DOHH2 (cell line): ENCODE measurements at regions not wholly inside any gene's neighbourhood (a gene's known extent, or its start where the extent isn't known, plus 50 kb on each side); places are given as distances from the start of the nearest gene placed in this dataset.
"Not testable (repeated sequence)": the region's sequence is repeated elsewhere in the genome, so short reads cannot be mapped to it uniquely, and the experiment has no call there.

Experiments used
- H3F3A ChIP-seq: fragments of 200-600 bp; sonication (generic), shearing (Covaris generic); 2 replicates; pipeline ENCODE4 v1.6.0; 2016; ENCODE audit warnings: antibody characterized with exemption, mild to moderate bottlenecking; ENCODE audit not compliant: control insufficient read depth, insufficient read depth
- H3K27ac ChIP-seq: fragments of 200-600 bp; sonication (generic); 2 replicates; pipeline ENCODE4 v1.5.1; 2014; ENCODE audit warnings: low read depth, mild to moderate bottlenecking, low read length, moderate library complexity
- H3K27me3 ChIP-seq: fragments of 200-600 bp; sonication (generic); 2 replicates; pipeline ENCODE4 v1.6.1; 2014; ENCODE audit warnings: mild to moderate bottlenecking, low read length, mixed read lengths; ENCODE audit not compliant: control insufficient read depth
- H3K36me3 ChIP-seq: fragments of 200-600 bp; sonication (generic); 2 replicates; pipeline ENCODE4 v1.6.1; 2014; ENCODE audit warnings: mild to moderate bottlenecking, low read length, moderate library complexity, mixed read lengths; ENCODE audit not compliant: control insufficient read depth
- H3K4me1 ChIP-seq: fragments of 200-600 bp; sonication (generic); 2 replicates; pipeline ENCODE4 v1.6.1; 2014; ENCODE audit warnings: mild to moderate bottlenecking, low read length, mixed read lengths; ENCODE audit not compliant: control insufficient read depth
- H3K4me2 ChIP-seq: fragments of 200-600 bp; sonication (generic); 2 replicates; pipeline ENCODE4 v1.6.0; 2014; ENCODE audit warnings: mild to moderate bottlenecking, low read length, moderate library complexity
- H3K4me3 ChIP-seq: fragments of 200-600 bp; sonication (generic); 2 replicates; pipeline ENCODE4 v1.5.1; 2014; ENCODE audit warnings: mild to moderate bottlenecking, low read length, mixed read lengths
- H3K79me2 ChIP-seq: fragments of 200-600 bp; sonication (generic); 2 replicates; pipeline ENCODE4 v1.6.1; 2014; ENCODE audit warnings: mild to moderate bottlenecking, low read length, mixed read lengths; ENCODE audit not compliant: control insufficient read depth
- H3K9me2 ChIP-seq: fragments of 200-600 bp; sonication (generic); replicated peaks from 2 replicates; pipeline ENCODE4 v1.6.1; 2014; ENCODE audit warnings: mild to moderate bottlenecking, low read length, mixed read lengths; ENCODE audit not compliant: control insufficient read depth
- H3K9me3 ChIP-seq: fragments of 200-600 bp; sonication (generic); 2 replicates; pipeline ENCODE4 v1.6.1; 2014; ENCODE audit warnings: antibody characterized with exemption, low read length, mixed read lengths; ENCODE audit not compliant: control insufficient read depth, insufficient read depth
- H4K20me1 ChIP-seq: fragments of 200-600 bp; sonication (generic); 2 replicates; pipeline ENCODE4 v1.6.0; 2014; ENCODE audit warnings: low read depth, mild to moderate bottlenecking, antibody characterized with exemption, low read length, moderate library complexity; ENCODE audit not compliant: control insufficient read depth, insufficient read depth
- EZH2phosphoT487 ChIP-seq: fragments of 200-600 bp; sonication (generic); IDR thresholded peaks from 2 replicates; pipeline ENCODE4 v1.6.1; 2017; ENCODE audit warnings: borderline replicate concordance, mild to moderate bottlenecking, antibody characterized with exemption, low read length, moderate library complexity, mixed read lengths
- TF ChIP-seq, protein P1 (sequence below): fragments of 200-600 bp; sonication (generic); IDR thresholded peaks from one replicate; pipeline ENCODE4 v1.5.1; 2014; ENCODE audit warnings: antibody characterized with exemption, mild to moderate bottlenecking, low read depth, low read length; ENCODE audit not compliant: poor library complexity, severe bottlenecking

DNA sequence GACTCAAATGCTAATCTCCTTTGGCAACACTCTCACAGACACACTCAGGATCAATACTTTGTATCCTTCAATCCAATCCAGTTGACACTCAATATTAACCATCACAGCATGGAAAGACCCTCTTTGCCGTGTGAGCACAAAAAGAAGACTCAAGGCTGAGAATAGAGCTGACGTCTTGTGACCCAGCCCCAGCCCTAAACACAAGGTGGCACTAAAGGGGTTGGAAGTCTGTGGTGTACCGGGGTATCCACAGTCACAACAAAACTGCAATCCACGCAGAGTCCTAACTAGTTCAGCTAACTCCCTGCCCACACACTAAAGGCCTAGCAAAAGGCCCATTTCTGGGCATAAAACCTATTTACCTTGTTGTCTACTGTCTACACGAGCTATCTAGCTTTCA lies 200.1 kb downstream of the ACTR3B start:
- Histone ChIP-seq H3K27ac (no peak overlapping the region), H3K36me3 (no peaks in the 10 kb centered on the region), H3K27me3 (no peaks in the 10 kb centered on the region), H3F3A (no peaks in the 10 kb centered on the region), H3K9me2 (no peaks in the 10 kb centered on the region), H3K79me2 (no peaks in the 10 kb centered on the region), H3K4me1 (no peaks in the 10 kb centered on the region), H3K4me2 (no peak overlapping the region), H4K20me1 (no peaks in the 10 kb centered on the region), H3K4me3 (no peak overlapping the region), H3K9me3 (no peaks in the 10 kb centered on the region)
- no peak for TF ChIP-seq EZH2phosphoT487
- TF ChIP-seq, protein P1, sequence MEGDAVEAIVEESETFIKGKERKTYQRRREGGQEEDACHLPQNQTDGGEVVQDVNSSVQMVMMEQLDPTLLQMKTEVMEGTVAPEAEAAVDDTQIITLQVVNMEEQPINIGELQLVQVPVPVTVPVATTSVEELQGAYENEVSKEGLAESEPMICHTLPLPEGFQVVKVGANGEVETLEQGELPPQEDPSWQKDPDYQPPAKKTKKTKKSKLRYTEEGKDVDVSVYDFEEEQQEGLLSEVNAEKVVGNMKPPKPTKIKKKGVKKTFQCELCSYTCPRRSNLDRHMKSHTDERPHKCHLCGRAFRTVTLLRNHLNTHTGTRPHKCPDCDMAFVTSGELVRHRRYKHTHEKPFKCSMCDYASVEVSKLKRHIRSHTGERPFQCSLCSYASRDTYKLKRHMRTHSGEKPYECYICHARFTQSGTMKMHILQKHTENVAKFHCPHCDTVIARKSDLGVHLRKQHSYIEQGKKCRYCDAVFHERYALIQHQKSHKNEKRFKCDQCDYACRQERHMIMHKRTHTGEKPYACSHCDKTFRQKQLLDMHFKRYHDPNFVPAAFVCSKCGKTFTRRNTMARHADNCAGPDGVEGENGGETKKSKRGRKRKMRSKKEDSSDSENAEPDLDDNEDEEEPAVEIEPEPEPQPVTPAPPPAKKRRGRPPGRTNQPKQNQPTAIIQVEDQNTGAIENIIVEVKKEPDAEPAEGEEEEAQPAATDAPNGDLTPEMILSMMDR, result no peak

DNA sequence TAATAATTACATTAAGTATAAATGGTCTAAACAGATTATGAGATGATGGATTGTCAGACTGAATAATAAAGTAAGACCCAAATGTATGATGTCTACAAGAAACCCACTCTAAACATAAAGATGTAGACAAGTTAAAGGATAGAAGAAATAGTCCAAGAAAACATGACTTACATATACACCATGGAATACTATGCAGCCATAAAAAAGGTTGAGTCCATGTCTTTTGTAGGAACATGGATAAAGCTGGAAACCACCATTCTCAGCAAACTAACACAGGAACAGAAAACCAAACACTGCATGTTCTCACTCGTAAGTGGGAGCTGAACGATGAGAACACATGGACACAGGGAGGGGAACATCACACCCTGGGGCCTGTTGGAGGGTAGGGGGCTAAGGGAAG lies 202.2 kb downstream of the ACTR3B start:
- H3F3A ChIP-seq, H3K9me3 ChIP-seq, H4K20me1 ChIP-seq, H3K27ac ChIP-seq, H3K79me2 ChIP-seq, H3K4me2 ChIP-seq, H3K4me1 ChIP-seq, H3K27me3 ChIP-seq, H3K36me3 ChIP-seq, H3K4me3 ChIP-seq, H3K9me2 ChIP-seq: not testable (repeated sequence)

DNA sequence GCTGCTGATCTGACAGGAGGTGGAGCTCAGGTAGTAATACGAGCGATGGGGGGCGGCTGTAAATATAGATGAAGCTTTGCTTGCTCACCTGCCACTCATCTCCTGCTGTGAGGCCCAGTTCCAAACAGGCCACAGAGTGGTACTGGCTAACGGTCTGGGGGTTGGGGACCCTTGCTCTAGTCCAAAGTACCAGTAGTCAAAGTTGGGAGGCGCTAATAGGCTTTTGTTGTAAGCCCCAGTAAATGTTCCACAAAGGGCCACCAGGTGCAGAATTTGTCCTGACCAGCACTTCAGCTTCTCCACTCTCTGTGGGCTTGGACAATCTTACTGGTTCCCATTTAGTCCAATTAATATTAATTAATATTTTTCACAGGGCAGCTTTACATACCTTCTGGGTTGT lies 206.6 kb downstream of the ACTR3B start:
- no peak overlapping the region for H3K4me2 ChIP-seq

DNA sequence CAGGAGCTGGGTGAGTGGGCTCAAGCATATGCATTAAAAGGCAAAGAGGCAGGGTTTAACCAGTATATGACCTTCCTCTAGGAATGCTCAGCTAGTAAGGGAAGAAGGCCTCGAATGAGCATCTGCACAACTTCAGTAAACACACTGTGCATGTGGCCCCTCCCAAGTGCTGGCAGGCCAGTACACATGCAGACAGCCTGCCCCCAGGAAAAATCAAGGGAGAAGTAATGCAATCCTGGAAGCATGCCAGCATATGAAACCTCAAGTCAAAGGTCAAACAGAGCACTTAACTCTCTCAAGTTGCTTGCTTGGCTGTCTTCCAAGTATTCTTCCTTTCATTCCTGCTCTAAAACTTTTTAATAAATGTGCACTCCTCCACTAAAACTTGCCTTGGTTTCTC lies 208.4 kb downstream of the ACTR3B start:
- no peaks in the 10 kb centered on the region for H3K36me3 ChIP-seq
- TF ChIP-seq, protein P1, result no peak
- TF ChIP-seq EZH2phosphoT487, result no peak
- H3K9me3 ChIP-seq, result no peaks in the 10 kb centered on the region
- H3F3A ChIP-seq, result no peaks in the 10 kb centered on the region
- no peak overlapping the region for H3K4me2 ChIP-seq
- no peak overlapping the region for H3K27ac ChIP-seq
- H4K20me1 ChIP-seq, result no peaks in the 10 kb centered on the region
- no peaks in the 10 kb centered on the region for H3K27me3 ChIP-seq
- H3K79me2 ChIP-seq, result no peaks in the 10 kb centered on the region
- H3K4me1 ChIP-seq, result no peaks in the 10 kb centered on the region
- H3K9me2 ChIP-seq, result no peaks in the 10 kb centered on the region; the same call in 1 of the 2 replicates
- H3K4me3 ChIP-seq, result no peak overlapping the region

More for the DNA sequence above, 206.6 kb downstream of the ACTR3B start:
- no peak for TF ChIP-seq EZH2phosphoT487
- TF ChIP-seq, protein P1, result no peak
- Histone ChIP-seq H3K27me3 (no peaks in the 10 kb centered on the region), H4K20me1 (no peaks in the 10 kb centered on the region), H3K27ac (no peak overlapping the region), H3K36me3 (no peaks in the 10 kb centered on the region), H3K4me3 (no peak overlapping the region), H3K79me2 (no peaks in the 10 kb centered on the region), H3K9me3 (no peaks in the 10 kb centered on the region), H3F3A (no peaks in the 10 kb centered on the region), H3K4me1 (no peaks in the 10 kb centered on the region), H3K9me2 (no peaks in the 10 kb centered on the region; the same call in 1 of the 2 replicates)
